ENCODE measurements at regions not wholly inside any gene's neighbourhood (a gene's known extent, or its start where the extent isn't known, plus 50 kb on each side); places are given as distances from the start of the nearest gene placed in this dataset.

DNA sequence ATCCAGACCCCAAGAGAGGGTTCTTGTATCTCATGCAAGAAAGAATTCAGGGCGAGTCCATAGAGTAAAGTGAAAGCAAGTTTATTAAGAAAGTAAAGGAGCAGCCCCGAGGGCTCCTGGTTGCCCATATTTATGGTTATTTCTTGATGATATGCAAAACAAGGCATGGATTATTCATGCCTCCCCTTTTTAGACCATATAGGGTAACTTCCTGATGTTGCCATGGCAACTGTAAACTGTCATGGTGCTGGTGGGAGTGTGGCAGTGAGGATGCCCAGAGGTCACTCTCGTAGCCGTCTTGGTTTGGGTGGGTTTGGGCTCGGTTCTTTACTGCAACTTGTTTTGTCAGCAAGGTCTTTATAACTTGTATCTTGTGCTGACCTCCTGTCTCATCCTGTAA lies 750.2 kb upstream of the FANCL start:
- TF ChIP-seq CTCF (IDR thresholded peaks at IDR 0.05; ENCODE audit: low read length): no peak
- TF ChIP-seq EZH2 (IDR thresholded peaks at IDR 0.05; ENCODE audit: borderline replicate concordance, low read length): no peak

Measured in OCI-LY1 (cell line).